Chondrocyte (in vitro differentiated cells): ENCODE measurements at regions not wholly inside any gene's neighbourhood (a gene's known extent, or its start where the extent isn't known, plus 50 kb on each side); places are given as distances from the start of the nearest gene placed in this dataset.

Experiments used
- DNase-seq: peaks from one replicate; pipeline ENCODE4 v3.0.0; 2021; ENCODE audit warnings: mixed read lengths, low spot score
- H3K27ac Mint-ChIP-seq: one replicate; pipeline ENCODE4 v1.8.0; 2021; ENCODE audit warnings: mild to moderate bottlenecking, moderate library complexity, mixed read lengths; ENCODE audit not compliant: unreplicated experiment
- H3K27me3 Mint-ChIP-seq: 2 replicates; pipeline ENCODE4 v1.8.0; 2021; ENCODE audit warnings: low read depth, mixed read lengths
- H3K36me3 Mint-ChIP-seq: 2 replicates; pipeline ENCODE4 v1.8.0; 2021; ENCODE audit warnings: low read depth, mixed read lengths
- H3K4me1 Mint-ChIP-seq: 2 replicates; pipeline ENCODE4 v1.8.0; 2021; ENCODE audit warnings: low read depth, mild to moderate bottlenecking, mixed read lengths
- H3K4me3 Mint-ChIP-seq: one replicate; pipeline ENCODE4 v1.8.0; 2021; ENCODE audit warnings: mild to moderate bottlenecking, moderate library complexity, mixed read lengths; ENCODE audit not compliant: unreplicated experiment
- H3K9me3 Mint-ChIP-seq: 2 replicates; pipeline ENCODE4 v1.8.0; 2021; ENCODE audit warnings: low read depth, mixed read lengths
- TF ChIP-seq, protein P1 (sequence below): fragments of 200-600 bp; sonication (generic); IDR thresholded peaks from 2 replicates; pipeline ENCODE4 v1.5.0; 2021; ENCODE audit warnings: antibody characterized with exemption, mild to moderate bottlenecking, moderate library complexity

DNA sequence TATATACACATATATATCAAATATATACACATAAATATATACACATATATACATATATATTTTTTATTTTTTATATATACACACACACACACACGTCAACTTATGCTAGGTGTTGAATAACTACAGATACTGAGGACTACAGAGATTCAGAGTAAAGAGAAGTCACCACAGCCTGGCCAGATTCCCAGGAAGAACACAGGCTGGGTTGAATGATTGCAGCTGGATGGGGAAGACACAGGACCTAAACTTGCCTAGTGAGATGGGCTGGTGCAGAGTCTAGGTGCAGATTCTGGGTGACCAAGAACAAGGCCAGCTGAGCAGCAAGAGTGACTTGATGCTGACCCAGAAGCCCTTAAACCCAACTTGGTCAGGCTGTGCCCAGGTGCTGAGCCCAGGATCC, 241.3 kb downstream of the KCTD12 start:
- Mint-ChIP-seq H3K4me1 (no peaks in the 10 kb centered on the region), H3K4me3 (no peak overlapping the region), H3K9me3 (peaks cover 5% of the 10 kb centered on the region), H3K27me3 (no peaks in the 10 kb centered on the region), H3K36me3 (no peaks in the 10 kb centered on the region), H3K27ac (no peak overlapping the region)
- no peak for DNase-seq
- TF ChIP-seq, protein P1, sequence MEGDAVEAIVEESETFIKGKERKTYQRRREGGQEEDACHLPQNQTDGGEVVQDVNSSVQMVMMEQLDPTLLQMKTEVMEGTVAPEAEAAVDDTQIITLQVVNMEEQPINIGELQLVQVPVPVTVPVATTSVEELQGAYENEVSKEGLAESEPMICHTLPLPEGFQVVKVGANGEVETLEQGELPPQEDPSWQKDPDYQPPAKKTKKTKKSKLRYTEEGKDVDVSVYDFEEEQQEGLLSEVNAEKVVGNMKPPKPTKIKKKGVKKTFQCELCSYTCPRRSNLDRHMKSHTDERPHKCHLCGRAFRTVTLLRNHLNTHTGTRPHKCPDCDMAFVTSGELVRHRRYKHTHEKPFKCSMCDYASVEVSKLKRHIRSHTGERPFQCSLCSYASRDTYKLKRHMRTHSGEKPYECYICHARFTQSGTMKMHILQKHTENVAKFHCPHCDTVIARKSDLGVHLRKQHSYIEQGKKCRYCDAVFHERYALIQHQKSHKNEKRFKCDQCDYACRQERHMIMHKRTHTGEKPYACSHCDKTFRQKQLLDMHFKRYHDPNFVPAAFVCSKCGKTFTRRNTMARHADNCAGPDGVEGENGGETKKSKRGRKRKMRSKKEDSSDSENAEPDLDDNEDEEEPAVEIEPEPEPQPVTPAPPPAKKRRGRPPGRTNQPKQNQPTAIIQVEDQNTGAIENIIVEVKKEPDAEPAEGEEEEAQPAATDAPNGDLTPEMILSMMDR = no peak

GRCh38 chr13:76643596-76643995, 242.6 kb downstream of the KCTD12 start:
- Mint-ChIP-seq H3K36me3 (no peaks in the 10 kb centered on the region), H3K4me3 (no peak overlapping the region), H3K9me3 (peaks cover 5% of the 10 kb centered on the region), H3K27me3 (peaks cover 2% of the 10 kb centered on the region), H3K27ac (no peak overlapping the region), H3K4me1 (peaks cover under 1% of the 10 kb centered on the region)
- no peak for DNase-seq
- TF ChIP-seq, protein P1 = no peak

GRCh38 chr13:76641056-76641455, 245.1 kb downstream of the KCTD12 start:
- Mint-ChIP-seq H3K4me1 (peaks cover 22% of the 10 kb centered on the region), H3K27ac (no peak overlapping the region), H3K36me3 (no peaks in the 10 kb centered on the region), H3K9me3 (no peaks in the 10 kb centered on the region), H3K27me3 (peaks cover 2% of the 10 kb centered on the region), H3K4me3 (no peak overlapping the region)
- TF ChIP-seq, protein P1 = no peak
- no peak for DNase-seq

DNA sequence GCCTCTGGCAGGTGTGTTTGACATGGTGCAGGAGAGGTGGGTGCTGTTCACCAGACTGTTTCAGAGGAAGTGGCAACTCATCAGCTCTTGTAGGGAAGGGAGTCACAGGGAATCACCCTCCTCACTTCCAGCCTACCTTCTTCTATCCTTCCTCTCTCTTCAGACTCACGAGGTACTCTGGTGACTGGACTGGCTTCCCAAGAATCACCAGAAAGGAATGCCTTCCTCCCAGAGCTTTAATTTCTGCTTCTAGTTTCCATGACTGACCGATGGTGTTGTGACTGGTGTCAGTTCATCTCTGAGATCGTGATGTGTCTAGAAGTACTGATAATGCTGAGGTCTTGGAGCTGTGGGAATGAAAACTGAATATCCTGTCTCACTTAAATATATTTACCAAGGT, 247.3 kb downstream of the KCTD12 start:
- Mint-ChIP-seq H3K4me3 (no peak overlapping the region), H3K27me3 (peaks cover 2% of the 10 kb centered on the region), H3K4me1 (peaks cover 22% of the 10 kb centered on the region), H3K9me3 (no peaks in the 10 kb centered on the region), H3K36me3 (no peaks in the 10 kb centered on the region), H3K27ac (no peak overlapping the region)
- TF ChIP-seq, protein P1 = no peak
- DNase-seq = no peak

GRCh38 chr13:76638181-76638580, 248.0 kb downstream of the KCTD12 start:
- TF ChIP-seq, protein P1 = no peak
- H3K36me3 Mint-ChIP-seq = no peaks in the 10 kb centered on the region
- peak overlapping the region; percentile 75 for H3K27ac Mint-ChIP-seq
- H3K9me3 Mint-ChIP-seq = no peaks in the 10 kb centered on the region
- H3K4me1 Mint-ChIP-seq = peaks cover 22% of the 10 kb centered on the region
- no peak for DNase-seq
- H3K4me3 Mint-ChIP-seq = no peak overlapping the region
- peaks cover 2% of the 10 kb centered on the region for H3K27me3 Mint-ChIP-seq
